GM12878 (cell line): ENCODE measurements at regions not wholly inside any gene's neighbourhood (a gene's known extent, or its start where the extent isn't known, plus 50 kb on each side); places are given as distances from the start of the nearest gene placed in this dataset.

Source experiments
- ATAC-seq: fragments of 200-7000 bp; cut with Tn5 transposase; 3 replicates; pipeline ENCODE4 v1.9.1; 2020; ENCODE audit warnings: mild to moderate bottlenecking, moderate library complexity
- BruUV-seq: library from RNA; stranded (reverse); fragments of 400-500 nt; replicated peaks from 2 replicates; lab custom pipeline; 2021; lab: Mats Ljungman, UMichigan
- CTCF ChIA-PET: fragments of 300-600 bp; sonication (Branson Sonifier 250); formaldehyde crosslinking; extraction: SDS; loops from one replicate; lab custom pipeline; 2021; ENCODE audit warnings: inconsistent platforms; lab: Yijun Ruan, JAX
- POLR2A ChIA-PET: fragments of 350-600 bp; formaldehyde crosslinking; extraction: SDS; loops from one replicate; lab custom pipeline; 2021; ENCODE audit warnings: inconsistent platforms; lab: Charles Lee
- RAD21 ChIA-PET: fragments of 300-600 bp; sonication (Branson Sonifier 250); formaldehyde crosslinking; loops from one replicate; lab custom pipeline; 2023; ENCODE audit warnings: antibody characterized with exemption; ENCODE audit not compliant: unreplicated experiment; lab: Charles Lee
- SMC1A ChIA-PET: fragments of 300-600 bp; sonication (Branson Sonifier 250); formaldehyde crosslinking; loops from one replicate; lab custom pipeline; 2023; ENCODE audit not compliant: unreplicated experiment, uncharacterized antibody; lab: Charles Lee
- DNase-seq: peaks from one replicate; pipeline ENCODE4 v3.0.0-alpha.2; 2011; ENCODE audit warnings: low read depth, low spot score
- FAIRE-seq: peaks from 3 replicates; lab custom pipeline; 2011; peaks lifted over from hg19 to GRCh38; lab: Jason Lieb, UNC
- H2AFZ ChIP-seq: 2 replicates; pipeline ENCODE4 v1.6.0; 2011; ENCODE audit warnings: low read depth, low read length, control low read depth; ENCODE audit not compliant: control insufficient read depth
- H3K27ac ChIP-seq: 2 replicates; pipeline ENCODE4 v1.5.1; 2011; ENCODE audit warnings: control low read depth; ENCODE audit not compliant: control insufficient read depth, insufficient read depth
- H3K27me3 ChIP-seq, 2 experiments: replicated peaks in 1 of 2; 2 replicates each; pipeline versions ENCODE4 v1.6.0 to v1.6.1; 2011; ENCODE audit warnings: low read length in 1 of 2; ENCODE audit not compliant: control insufficient read depth in 2 of 2, insufficient read depth in 2 of 2
- H3K36me3 ChIP-seq, 2 experiments: 2 replicates each; pipeline ENCODE4 v1.5.1; 2011; ENCODE audit warnings: low read length in 1 of 2; ENCODE audit not compliant: control insufficient read depth in 2 of 2, insufficient read depth in 2 of 2
- H3K4me1 ChIP-seq: 2 replicates; pipeline ENCODE4 v1.6.1; 2011; ENCODE audit warnings: mild to moderate bottlenecking, low read length, moderate library complexity, mixed read lengths; ENCODE audit not compliant: control insufficient read depth, insufficient read depth
- H3K4me2 ChIP-seq: 2 replicates; pipeline ENCODE4 v1.6.0; 2011; ENCODE audit warnings: control low read depth; ENCODE audit not compliant: control insufficient read depth, insufficient read depth
- H3K4me3 ChIP-seq: fragments of 200-600 bp; sonication (generic); 2 replicates; pipeline ENCODE4 v1.5.1; 2016
- H3K79me2 ChIP-seq: 2 replicates; pipeline ENCODE4 v1.6.0; 2011; ENCODE audit warnings: low read length; ENCODE audit not compliant: control insufficient read depth, insufficient read depth
- H3K9ac ChIP-seq: 2 replicates; pipeline ENCODE4 v1.8.0; 2011; ENCODE audit warnings: low read length, control low read depth, mixed read lengths; ENCODE audit not compliant: control insufficient read depth, insufficient read depth
- H3K9me3 ChIP-seq: replicated peaks from 3 replicates; pipeline ENCODE4 v1.5.1; 2011; ENCODE audit warnings: mild to moderate bottlenecking, low read length; ENCODE audit not compliant: control insufficient read depth, insufficient read depth
- H4K20me1 ChIP-seq: 2 replicates; pipeline ENCODE4 v1.6.0; 2011; ENCODE audit not compliant: control insufficient read depth, insufficient read depth
- BMI1 ChIP-seq: fragments of 450-650 bp; IDR thresholded peaks from 2 replicates; pipeline ENCODE4 v1.6.1; 2016; ENCODE audit warnings: mild to moderate bottlenecking, moderate library complexity, borderline replicate concordance
- CHD2 ChIP-seq: IDR thresholded peaks from 2 replicates; pipeline ENCODE4 v1.6.1; 2011; ENCODE audit warnings: low read depth, low read length, improper control_type of control experiment, borderline replicate concordance
- KDM1A ChIP-seq: fragments of 200-600 bp; sonication (generic); IDR thresholded peaks from 2 replicates; pipeline ENCODE4 v1.6.1; 2016; ENCODE audit warnings: borderline replicate concordance
- MTA3 ChIP-seq: IDR thresholded peaks from 2 replicates; pipeline ENCODE4 v1.6.1; 2012; ENCODE audit warnings: low read length, inconsistent platforms, borderline replicate concordance
- NFYA ChIP-seq: IDR thresholded peaks from 2 replicates; pipeline ENCODE4 v1.6.1; 2011; ENCODE audit warnings: low read depth, mild to moderate bottlenecking, low read length, improper control_type of control experiment, borderline replicate concordance
- NFYB ChIP-seq: IDR thresholded peaks from 2 replicates; pipeline ENCODE4 v1.6.1; 2011; ENCODE audit warnings: low read depth, mild to moderate bottlenecking, low read length, improper control_type of control experiment, moderate library complexity; ENCODE audit not compliant: insufficient read depth
- PAX5 ChIP-seq: IDR thresholded peaks from 2 replicates; pipeline ENCODE4 v1.6.1; 2011; ENCODE audit warnings: low read depth, low read length, borderline replicate concordance
- SMAD5 ChIP-seq: IDR thresholded peaks from 2 replicates; pipeline ENCODE4 v1.6.1; 2016; ENCODE audit warnings: antibody characterized with exemption, low read depth
- STAT1 ChIP-seq: fragments of 450-650 bp; conservative IDR thresholded peaks from 2 replicates; pipeline ENCODE4 v1.6.1; 2014; ENCODE audit warnings: antibody characterized with exemption, mild to moderate bottlenecking
- SUZ12 ChIP-seq: fragments of 200-600 bp; sonication (generic); IDR thresholded peaks from one replicate; pipeline ENCODE4 v1.6.1; 2018; ENCODE audit warnings: antibody characterized with exemption, mild to moderate bottlenecking; ENCODE audit not compliant: unreplicated experiment
- ZNF384 ChIP-seq: IDR thresholded peaks from 2 replicates; pipeline ENCODE4 v1.6.1; 2012; ENCODE audit warnings: low read depth, mild to moderate bottlenecking, low read length, improper control_type of control experiment, borderline replicate concordance
- ZSCAN29 ChIP-seq: fragments of 450-650 bp; IDR thresholded peaks from 2 replicates; pipeline ENCODE4 v1.6.1; 2017; ENCODE audit warnings: mild to moderate bottlenecking, moderate library complexity
- WGBS: methylation state at CpG from one replicate; pipeline ENCODE4 v1.1.6; 2016; ENCODE audit warnings: low lambda C conversion rate; ENCODE audit not compliant: insufficient replicate concordance, insufficient coverage; ENCODE audit errors: missing lambda C conversion rate; 5-methylcytosine and 5-hydroxymethylcytosine counted together
- in situ Hi-C: fragments of 300-500 bp; cut with MboI; formaldehyde crosslinking; loops from 9 replicates; pipeline ENCODE4 v1.14.3; 2018; ENCODE audit warnings: mixed read lengths
- intact Hi-C: fragments of 100-400 bp; cut with micrococcal nuclease; formaldehyde crosslinking; loops from one replicate; pipeline ENCODE4 v1.14.2; 2022; ENCODE audit not compliant: unreplicated experiment
- TF ChIP-seq, protein P1 (sequence below): IDR thresholded peaks from 2 replicates; pipeline ENCODE4 v1.6.1; 2011; ENCODE audit warnings: mild to moderate bottlenecking, low read depth, low read length, moderate library complexity; ENCODE audit not compliant: insufficient replicate concordance
- TF ChIP-seq, protein P2 (sequence below): fragments of 450-650 bp; IDR thresholded peaks from 2 replicates; pipeline ENCODE4 v1.6.1; 2017; ENCODE audit warnings: mild to moderate bottlenecking

DNA sequence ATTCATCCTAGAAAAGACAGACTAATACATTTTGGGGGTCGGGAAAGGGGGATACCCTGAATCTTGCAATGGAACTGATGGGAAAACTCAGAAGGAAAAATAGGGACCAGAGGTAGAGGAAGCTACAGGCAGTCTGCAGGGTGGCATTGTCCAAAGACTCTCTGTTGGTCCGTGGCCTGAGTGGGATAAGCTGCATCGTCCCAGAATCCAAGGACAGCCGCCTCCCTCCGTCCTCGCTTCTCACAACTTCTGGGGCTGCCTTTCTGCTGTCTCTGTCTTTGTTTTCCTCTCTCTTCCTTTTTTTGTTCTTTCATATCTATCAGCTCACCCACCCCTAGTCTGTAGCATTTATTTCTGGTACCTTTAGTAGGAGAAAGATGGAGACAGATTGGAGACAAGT, 1052.6 kb upstream of the RBFOX1 start:
- WGBS: 47% methylated on average over 6 of the region's 6 CpGs
- H3K4me1 ChIP-seq: no peaks in the 10 kb centered on the region
- no peak for ATAC-seq
- no peak overlapping the region for H2AFZ ChIP-seq
- no peak overlapping the region for H3K27ac ChIP-seq
- BruUV-seq: no TSS peak
- no peak for FAIRE-seq
- H3K4me3 ChIP-seq: no peak overlapping the region
- DNase-seq: no peak
- POLR2A ChIA-PET: no interaction called here
- H3K9ac ChIP-seq: no peak overlapping the region
- no peaks in the 10 kb centered on the region for H4K20me1 ChIP-seq
- SMC1A ChIA-PET: no interaction called here
- in situ Hi-C loops (no loop called here), intact Hi-C loops (no loop called here)
- no peaks in the 10 kb centered on the region for H3K36me3 ChIP-seq
- RAD21 ChIA-PET: no interaction called here
- no peak for TF ChIP-seq ZSCAN29
- TF ChIP-seq PAX5: no peak
- no peak for TF ChIP-seq SMAD5
- no peak for TF ChIP-seq MTA3
- TF ChIP-seq NFYB: no peak
- no peak for TF ChIP-seq KDM1A
- no peak for TF ChIP-seq BMI1
- TF ChIP-seq, all 136 proteins: peak for 0
- no peaks in the 10 kb centered on the region for H3K27me3 ChIP-seq
- no peaks in the 10 kb centered on the region for H3K9me3 ChIP-seq
- H3K4me2 ChIP-seq: no peak overlapping the region
- H3K79me2 ChIP-seq: no peaks in the 10 kb centered on the region
- CTCF ChIA-PET: no interaction called here

DNA sequence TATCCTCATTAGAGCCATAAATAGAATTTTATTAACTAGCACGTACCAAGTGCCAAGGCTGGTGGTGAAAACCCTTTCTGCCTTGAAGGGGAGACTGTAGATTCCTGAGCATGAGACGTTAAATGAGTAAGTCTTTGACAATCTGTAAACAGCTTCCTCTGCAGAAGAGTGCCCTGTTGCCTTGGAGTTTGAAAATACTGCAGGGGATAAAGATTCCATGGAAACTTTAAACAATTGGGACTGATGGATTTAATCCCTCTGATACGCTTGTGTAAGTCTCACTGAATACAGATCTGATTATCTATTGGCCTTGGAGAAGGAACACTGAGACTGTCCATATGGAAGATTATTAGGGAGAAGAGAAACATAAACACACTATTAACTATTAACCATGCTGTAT, 1053.4 kb upstream of the RBFOX1 start:
- SMC1A ChIA-PET: no interaction called here
- Histone ChIP-seq H3K36me3 (no peaks in the 10 kb centered on the region), H3K4me2 (no peak overlapping the region), H3K9me3 (no peaks in the 10 kb centered on the region), H3K79me2 (no peaks in the 10 kb centered on the region), H3K4me1 (no peaks in the 10 kb centered on the region), H3K4me3 (no peak overlapping the region), H3K27ac (no peak overlapping the region), H2AFZ (no peak overlapping the region), H3K27me3 (no peaks in the 10 kb centered on the region), H4K20me1 (no peaks in the 10 kb centered on the region), H3K9ac (no peak overlapping the region)
- RAD21 ChIA-PET: no interaction called here
- CTCF ChIA-PET: no interaction called here
- POLR2A ChIA-PET: no interaction called here
- in situ Hi-C loops: no loop called here
- TF ChIP-seq ZNF384 (no peak), STAT1 (no peak), CHD2 (no peak), KDM1A (no peak), SUZ12 (no peak), NFYA (no peak)
- TF ChIP-seq, protein P1, sequence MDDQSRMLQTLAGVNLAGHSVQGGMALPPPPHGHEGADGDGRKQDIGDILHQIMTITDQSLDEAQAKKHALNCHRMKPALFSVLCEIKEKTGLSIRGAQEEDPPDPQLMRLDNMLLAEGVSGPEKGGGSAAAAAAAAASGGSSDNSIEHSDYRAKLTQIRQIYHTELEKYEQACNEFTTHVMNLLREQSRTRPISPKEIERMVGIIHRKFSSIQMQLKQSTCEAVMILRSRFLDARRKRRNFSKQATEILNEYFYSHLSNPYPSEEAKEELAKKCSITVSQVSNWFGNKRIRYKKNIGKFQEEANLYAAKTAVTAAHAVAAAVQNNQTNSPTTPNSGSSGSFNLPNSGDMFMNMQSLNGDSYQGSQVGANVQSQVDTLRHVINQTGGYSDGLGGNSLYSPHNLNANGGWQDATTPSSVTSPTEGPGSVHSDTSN: no peak
- TF ChIP-seq, protein P2, sequence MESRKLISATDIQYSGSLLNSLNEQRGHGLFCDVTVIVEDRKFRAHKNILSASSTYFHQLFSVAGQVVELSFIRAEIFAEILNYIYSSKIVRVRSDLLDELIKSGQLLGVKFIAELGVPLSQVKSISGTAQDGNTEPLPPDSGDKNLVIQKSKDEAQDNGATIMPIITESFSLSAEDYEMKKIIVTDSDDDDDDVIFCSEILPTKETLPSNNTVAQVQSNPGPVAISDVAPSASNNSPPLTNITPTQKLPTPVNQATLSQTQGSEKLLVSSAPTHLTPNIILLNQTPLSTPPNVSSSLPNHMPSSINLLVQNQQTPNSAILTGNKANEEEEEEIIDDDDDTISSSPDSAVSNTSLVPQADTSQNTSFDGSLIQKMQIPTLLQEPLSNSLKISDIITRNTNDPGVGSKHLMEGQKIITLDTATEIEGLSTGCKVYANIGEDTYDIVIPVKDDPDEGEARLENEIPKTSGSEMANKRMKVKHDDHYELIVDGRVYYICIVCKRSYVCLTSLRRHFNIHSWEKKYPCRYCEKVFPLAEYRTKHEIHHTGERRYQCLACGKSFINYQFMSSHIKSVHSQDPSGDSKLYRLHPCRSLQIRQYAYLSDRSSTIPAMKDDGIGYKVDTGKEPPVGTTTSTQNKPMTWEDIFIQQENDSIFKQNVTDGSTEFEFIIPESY: no peak
- FAIRE-seq (no peak), ATAC-seq (no peak), DNase-seq (no peak)
- no TSS peak for BruUV-seq
- WGBS: 0% methylated on average over 3 of the region's 3 CpGs
- intact Hi-C loops: no loop called here
